ENCODE measurements at regions not wholly inside any gene's neighbourhood (a gene's known extent, or its start where the extent isn't known, plus 50 kb on each side); places are given as distances from the start of the nearest gene placed in this dataset.
"Not testable (repeated sequence)": the region's sequence is repeated elsewhere in the genome, so short reads cannot be mapped to it uniquely, and the experiment has no call there.

- TF ChIP-seq CTCF, POLR2AphosphoS5, POLR2A (IDR thresholded peaks at IDR 0.05): not testable (repeated sequence)
Measured at GRCh38 chr1:85522458-85522857, 57.5 kb upstream of the DDAH1 start.

Measured in transverse colon (tissue), 4 donors.